ENCODE measurements at regions not wholly inside any gene's neighbourhood (a gene's known extent, or its start where the extent isn't known, plus 50 kb on each side); places are given as distances from the start of the nearest gene placed in this dataset.

- no peak for DNase-seq (ENCODE audit: unreplicated experiment)
- no TSS peak for BruUV-seq (replicated peaks)
- intact Hi-C loops (cut with micrococcal nuclease), result no loop called here
- H3K9me3 Mint-ChIP-seq (ENCODE audit: unreplicated experiment), result no peaks in the 10 kb centered on the region
- H3K4me1 Mint-ChIP-seq (ENCODE audit: insufficient read depth, unreplicated experiment), result no peaks in the 10 kb centered on the region
- H3K36me3 Mint-ChIP-seq (ENCODE audit: insufficient read depth, unreplicated experiment), result no peaks in the 10 kb centered on the region
- no peak for TF ChIP-seq CTCF (IDR thresholded peaks at IDR 0.05; ENCODE audit: unreplicated experiment)
- H3K4me3 Mint-ChIP-seq (ENCODE audit: unreplicated experiment), result no peak overlapping the region
- H3K27me3 Mint-ChIP-seq (ENCODE audit: insufficient read depth, unreplicated experiment), result no peaks in the 10 kb centered on the region
- POLR2A ChIA-PET, result interaction anchor here (1.4 kb wide), 1 partner anchor 19 kb away, joined by 4 read pairs; no protein-coding TSS in a partner anchor
- H3K27ac Mint-ChIP-seq (ENCODE audit: low read depth, unreplicated experiment), result no peak overlapping the region
- CTCF ChIA-PET, result interaction anchor here (0.6 kb wide), 1 partner anchor 421 kb away, joined by 4 read pairs; no protein-coding TSS in a partner anchor
These were observed 62.8 kb upstream of the NAV3 start for GRCh38 chr12:77767756-77768343.

- no TSS peak for BruUV-seq (replicated peaks)
- intact Hi-C loops (cut with micrococcal nuclease), result no loop called here
- Mint-ChIP-seq H3K27ac (ENCODE audit: low read depth, unreplicated experiment) (no peak overlapping the region), H3K4me3 (ENCODE audit: unreplicated experiment) (no peak overlapping the region), H3K4me1 (ENCODE audit: insufficient read depth, unreplicated experiment) (no peaks in the 10 kb centered on the region), H3K9me3 (ENCODE audit: unreplicated experiment) (no peaks in the 10 kb centered on the region), H3K27me3 (ENCODE audit: insufficient read depth, unreplicated experiment) (no peaks in the 10 kb centered on the region), H3K36me3 (ENCODE audit: insufficient read depth, unreplicated experiment) (no peaks in the 10 kb centered on the region)
- no peak for TF ChIP-seq CTCF (IDR thresholded peaks at IDR 0.05; ENCODE audit: unreplicated experiment)
- DNase-seq (ENCODE audit: unreplicated experiment), result no peak
- CTCF ChIA-PET, result interaction anchor here (0.6 kb wide), 1 partner anchor 420 kb away, joined by 4 read pairs; no protein-coding TSS in a partner anchor
- POLR2A ChIA-PET, result no interaction called here
These were observed 63.4 kb upstream of the NAV3 start for GRCh38 chr12:77767335-77767734.

- no peak for DNase-seq (ENCODE audit: unreplicated experiment)
These were observed 64.5 kb upstream of the NAV3 start for GRCh38 chr12:77766224-77766623.

GRCh38 chr12:77761286-77761685 is 69.4 kb upstream of the NAV3 start:
- Mint-ChIP-seq H3K4me1 (ENCODE audit: insufficient read depth, unreplicated experiment) (no peaks in the 10 kb centered on the region), H3K27ac (ENCODE audit: low read depth, unreplicated experiment) (no peak overlapping the region), H3K36me3 (ENCODE audit: insufficient read depth, unreplicated experiment) (no peaks in the 10 kb centered on the region), H3K9me3 (ENCODE audit: unreplicated experiment) (no peaks in the 10 kb centered on the region), H3K4me3 (ENCODE audit: unreplicated experiment) (no peak overlapping the region), H3K27me3 (ENCODE audit: insufficient read depth, unreplicated experiment) (no peaks in the 10 kb centered on the region)
- DNase-seq (ENCODE audit: unreplicated experiment), result no peak
- POLR2A ChIA-PET, result no interaction called here
- CTCF ChIA-PET, result no interaction called here
- intact Hi-C loops (cut with micrococcal nuclease), result no loop called here
- TF ChIP-seq CTCF (IDR thresholded peaks at IDR 0.05; ENCODE audit: unreplicated experiment), result no peak
- no TSS peak for BruUV-seq (replicated peaks)

More at GRCh38 chr12:77766224-77766623, 64.5 kb upstream of the NAV3 start:
- H3K9me3 Mint-ChIP-seq (ENCODE audit: unreplicated experiment), result no peaks in the 10 kb centered on the region
- ChIA-PET POLR2A (no interaction called here), CTCF (interaction anchor here (0.6 kb wide), 1 partner anchor 67 kb away, joined by 4 read pairs; no protein-coding TSS in a partner anchor)
- no peaks in the 10 kb centered on the region for H3K36me3 Mint-ChIP-seq (ENCODE audit: insufficient read depth, unreplicated experiment)
- no peak overlapping the region for H3K4me3 Mint-ChIP-seq (ENCODE audit: unreplicated experiment)
- intact Hi-C loops (cut with micrococcal nuclease), result no loop called here
- no TSS peak for BruUV-seq (replicated peaks)
- H3K27ac Mint-ChIP-seq (ENCODE audit: low read depth, unreplicated experiment), result no peak overlapping the region
- no peaks in the 10 kb centered on the region for H3K4me1 Mint-ChIP-seq (ENCODE audit: insufficient read depth, unreplicated experiment)
- TF ChIP-seq CTCF (IDR thresholded peaks at IDR 0.05; ENCODE audit: unreplicated experiment), result no peak
- H3K27me3 Mint-ChIP-seq (ENCODE audit: insufficient read depth, unreplicated experiment), result no peaks in the 10 kb centered on the region
